ENCODE measurements at regions not wholly inside any gene's neighbourhood (a gene's known extent, or its start where the extent isn't known, plus 50 kb on each side); places are given as distances from the start of the nearest gene placed in this dataset.
"Not testable (repeated sequence)": the region's sequence is repeated elsewhere in the genome, so short reads cannot be mapped to it uniquely, and the experiment has no call there.

- no peak for DNase-seq
These were observed 758.6 kb upstream of the ZWINT start for GRCh38 chr10:57119684-57120083.

DNA sequence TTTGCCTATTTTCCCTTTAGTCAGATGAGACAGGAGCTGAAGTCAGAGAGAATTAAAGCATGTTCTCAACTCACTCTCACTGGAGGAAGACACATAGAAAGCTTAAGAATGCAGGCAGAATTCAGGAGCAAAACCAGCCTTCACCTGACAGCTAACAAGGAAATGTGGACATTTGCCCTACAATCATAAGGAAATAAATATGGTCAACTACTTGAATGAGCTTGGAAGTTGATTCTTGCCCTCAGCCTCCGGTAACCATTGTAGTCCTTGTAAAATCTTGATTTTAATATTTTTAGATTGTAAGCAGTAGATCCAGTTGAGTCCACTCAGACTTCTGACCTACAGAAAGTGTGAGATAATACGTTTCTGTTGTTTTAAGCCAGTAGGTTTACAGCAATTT is 752.5 kb upstream of the ZWINT start:
- no peak for DNase-seq

DNA sequence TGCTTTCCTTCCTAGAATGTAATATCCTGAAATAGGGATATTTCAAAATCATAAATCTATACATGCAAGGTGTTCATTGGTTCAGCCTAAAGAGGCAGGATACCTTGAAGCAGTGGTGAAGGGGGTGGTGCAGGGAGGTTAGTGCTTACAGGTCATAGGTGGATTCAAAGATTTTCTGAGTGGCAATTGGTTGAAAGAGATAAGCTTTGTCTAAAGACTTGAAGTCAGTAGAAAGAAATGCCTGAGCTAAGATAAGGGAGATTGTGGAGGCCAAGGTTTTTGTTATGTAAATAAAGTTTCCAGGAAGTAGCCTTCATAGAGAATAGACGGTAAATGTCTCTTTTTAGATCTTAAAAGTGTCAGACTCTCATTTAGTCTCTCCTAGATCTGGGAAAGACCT is 741.2 kb upstream of the ZWINT start:
- no peak for DNase-seq

GRCh38 chr10:57098146-57098545 is 737.1 kb upstream of the ZWINT start:
- no peak for DNase-seq

GRCh38 chr10:57096044-57096443 is 735.0 kb upstream of the ZWINT start:
- DNase-seq = no peak

DNA sequence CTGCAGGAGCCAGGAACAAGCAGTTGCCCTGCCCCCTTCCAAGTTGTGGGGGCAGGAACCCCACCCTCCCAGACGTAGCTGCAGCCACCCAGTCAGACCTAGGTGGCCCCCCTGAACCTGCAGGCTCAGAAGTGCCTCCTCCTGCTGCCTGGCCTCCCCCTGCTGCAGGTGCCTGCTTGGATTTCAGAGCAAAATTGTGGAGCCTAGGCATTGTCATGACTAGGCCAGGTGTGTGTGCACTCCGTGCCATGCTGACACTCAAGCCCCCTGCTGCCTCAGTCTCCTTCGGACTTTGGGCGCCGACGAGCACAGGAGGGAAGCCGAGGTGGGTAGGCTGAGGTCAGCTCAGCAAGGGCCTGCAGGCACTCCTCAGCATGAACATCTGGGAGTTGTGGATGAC is 733.9 kb upstream of the ZWINT start:
- DNase-seq = no peak

DNA sequence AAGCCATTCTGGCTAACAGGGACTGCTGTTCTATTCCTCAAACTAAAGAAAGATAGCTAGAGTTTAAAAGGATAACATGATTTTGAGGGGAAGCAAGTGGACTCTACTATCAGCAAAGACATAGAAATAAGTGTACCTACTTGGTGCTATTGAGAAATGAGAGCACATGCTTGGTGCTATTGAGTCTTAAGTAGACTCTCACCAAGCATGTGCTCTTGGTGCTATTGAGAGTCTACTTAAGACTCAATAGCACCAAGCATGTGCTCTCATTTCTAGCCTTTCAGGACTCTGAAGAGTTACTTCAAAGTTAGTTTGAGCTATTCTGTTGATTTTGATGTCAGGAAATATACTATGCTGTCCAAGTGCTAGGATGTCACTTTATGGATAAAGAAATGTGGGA is 733.0 kb upstream of the ZWINT start:
- no peak for DNase-seq

DNA sequence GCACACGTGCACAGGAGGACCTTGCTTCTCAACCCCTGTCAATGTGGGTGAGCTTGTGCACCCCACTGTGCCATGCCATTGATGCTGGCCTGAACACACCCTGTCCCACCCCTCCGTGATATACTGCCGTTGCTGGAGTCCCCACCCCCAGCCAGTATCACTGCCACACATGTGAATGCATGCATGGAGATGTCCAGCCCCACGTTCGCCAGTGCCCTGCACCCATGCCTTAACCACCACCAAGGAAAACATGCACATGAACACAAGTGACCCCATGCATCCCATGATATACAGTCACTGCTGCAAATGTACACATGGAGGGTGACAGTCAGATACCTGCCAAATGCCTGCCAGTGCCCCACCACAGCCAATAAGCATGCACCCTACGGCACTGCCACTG is 692.5 kb upstream of the ZWINT start:
- no peak for DNase-seq

- no peak for DNase-seq
These were observed 688.0 kb upstream of the ZWINT start for GRCh38 chr10:57049096-57049495.

- no peak for DNase-seq
These were observed 677.5 kb upstream of the ZWINT start for GRCh38 chr10:57038531-57038930.

DNA sequence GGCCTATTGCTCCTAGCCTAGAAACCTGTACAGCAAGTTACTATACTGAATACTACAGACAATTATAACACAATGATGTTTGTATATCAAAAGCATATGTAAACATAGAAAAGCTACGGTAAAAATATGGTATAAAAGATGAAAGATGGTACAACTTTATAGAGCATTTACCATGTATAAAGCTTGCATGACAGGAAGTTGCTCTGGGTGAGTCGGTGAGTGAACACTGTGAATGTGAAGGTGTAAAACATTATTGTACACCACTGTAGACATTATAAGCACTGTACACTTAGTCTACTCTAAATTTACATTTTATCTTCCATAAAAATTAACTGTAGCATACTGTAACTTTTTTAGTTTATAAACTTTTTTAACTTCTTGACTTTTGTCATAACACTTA is 674.3 kb upstream of the ZWINT start:
- no peak for DNase-seq

GRCh38 chr10:57032301-57032700 is 671.2 kb upstream of the ZWINT start:
- DNase-seq = not testable (repeated sequence)

DNA sequence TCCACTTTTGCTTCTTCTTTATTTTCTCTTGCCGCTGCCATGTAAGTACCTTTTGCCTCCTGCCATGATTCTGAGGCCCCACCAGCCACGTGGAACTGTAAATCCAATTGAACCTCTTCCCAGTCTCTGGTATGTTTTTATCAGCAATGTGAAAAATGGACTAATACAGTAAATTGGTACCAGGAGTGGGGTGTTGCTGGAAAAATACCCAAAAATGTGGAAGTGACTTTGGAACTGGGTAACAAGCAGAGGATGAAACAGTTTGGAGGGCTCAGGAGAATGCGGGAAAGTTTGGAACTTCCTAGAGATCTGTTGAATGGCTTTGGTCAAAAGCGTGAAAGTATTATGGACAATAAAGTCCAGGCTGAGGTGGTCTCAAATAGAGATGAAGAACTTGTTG is 670.3 kb upstream of the ZWINT start:
- no peak for DNase-seq

DNA sequence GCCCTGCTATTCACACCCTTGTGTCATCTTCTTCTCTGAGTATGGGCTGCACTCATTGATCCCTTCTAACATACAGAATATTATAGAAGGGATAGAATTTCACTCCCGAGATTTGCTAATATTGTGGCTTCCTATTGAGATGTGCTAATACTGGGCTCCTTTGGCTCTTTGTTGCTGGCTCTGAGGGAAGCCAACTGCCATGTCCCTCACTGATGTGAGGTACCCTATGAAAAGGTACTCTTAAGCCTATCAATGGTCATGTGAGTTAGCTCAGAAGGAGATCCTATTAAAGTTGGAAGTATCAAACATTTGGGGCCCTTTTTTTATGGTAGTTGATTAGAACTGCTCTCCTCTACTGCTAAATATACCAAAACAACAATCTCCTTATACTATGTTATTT is 665.2 kb upstream of the ZWINT start:
- DNase-seq = no peak

DNA sequence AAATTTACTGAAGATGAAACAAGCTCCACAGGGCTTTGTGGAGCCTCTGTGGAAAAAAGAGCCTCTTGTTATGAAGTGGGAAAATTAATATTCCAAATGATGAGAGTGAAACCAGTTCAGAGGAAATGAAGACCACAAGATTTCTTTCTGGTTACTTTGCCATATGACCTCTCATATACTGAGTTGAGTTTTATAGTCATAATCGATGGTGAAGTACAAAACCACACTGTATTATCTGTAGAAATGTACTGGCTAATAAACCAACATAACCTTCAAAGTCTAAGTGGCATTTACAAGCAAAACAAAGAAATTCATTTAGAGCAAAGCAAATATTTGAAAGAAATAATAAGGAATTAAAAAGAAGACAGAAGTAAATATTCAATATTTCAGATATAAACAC is 662.6 kb upstream of the ZWINT start:
- DNase-seq = no peak

DNA sequence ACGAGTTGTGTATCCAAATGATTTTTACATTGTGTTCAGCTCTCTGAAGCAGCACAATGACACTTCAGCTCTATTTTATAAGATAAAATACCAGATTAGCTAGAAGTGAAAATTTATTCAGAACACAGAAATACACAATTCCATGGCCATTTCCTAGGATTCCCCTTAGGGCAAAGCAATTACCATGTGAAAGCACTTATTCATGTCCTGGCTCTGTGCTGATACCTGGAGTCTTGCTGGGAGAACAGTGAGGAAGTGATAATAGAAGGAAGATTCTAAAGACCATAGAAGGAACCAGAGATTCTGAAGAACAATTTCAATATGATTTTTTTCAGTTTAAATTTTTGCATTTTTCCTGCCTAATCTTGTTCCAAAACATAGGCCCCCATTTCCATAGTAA is 657.4 kb upstream of the ZWINT start:
- DNase-seq = no peak

GRCh38 chr10:57017356-57018037 is 656.4 kb upstream of the ZWINT start:
- DNase-seq = no peak

GRCh38 chr10:57015595-57016318 is 654.7 kb upstream of the ZWINT start:
- DNase-seq = no peak

GRCh38 chr10:57015187-57015586 is 654.1 kb upstream of the ZWINT start:
- DNase-seq = no peak

GRCh38 chr10:57014758-57015157 is 653.7 kb upstream of the ZWINT start:
- DNase-seq = no peak

- DNase-seq = no peak
These were observed 647.1 kb upstream of the ZWINT start for GRCh38 chr10:57008189-57008588.

DNA sequence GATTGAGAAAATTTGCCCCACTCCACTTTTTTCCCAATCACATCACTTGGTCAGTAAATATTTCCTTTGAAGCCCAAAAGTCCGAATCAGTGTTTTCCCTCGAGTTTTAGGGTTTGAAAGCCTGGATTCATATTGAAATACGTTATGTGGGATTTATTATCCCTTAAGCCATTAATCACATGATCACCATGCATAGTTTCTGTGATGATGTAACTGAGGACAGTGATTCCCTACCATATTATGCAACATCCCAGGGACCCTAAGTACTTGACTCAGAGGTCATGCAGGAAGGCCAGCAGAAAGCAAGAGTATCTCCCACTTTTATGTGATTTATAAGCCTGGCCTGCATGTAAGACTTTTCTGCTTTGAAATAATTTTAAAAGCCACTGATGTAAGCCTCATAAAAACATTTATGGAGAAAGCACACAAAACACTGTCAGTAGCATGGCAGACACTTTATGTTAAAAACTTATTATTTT is 630.6 kb upstream of the ZWINT start:
- DNase-seq = no peak

GRCh38 chr10:56975513-56975912 is 614.5 kb upstream of the ZWINT start:
- no peak for DNase-seq

DNA sequence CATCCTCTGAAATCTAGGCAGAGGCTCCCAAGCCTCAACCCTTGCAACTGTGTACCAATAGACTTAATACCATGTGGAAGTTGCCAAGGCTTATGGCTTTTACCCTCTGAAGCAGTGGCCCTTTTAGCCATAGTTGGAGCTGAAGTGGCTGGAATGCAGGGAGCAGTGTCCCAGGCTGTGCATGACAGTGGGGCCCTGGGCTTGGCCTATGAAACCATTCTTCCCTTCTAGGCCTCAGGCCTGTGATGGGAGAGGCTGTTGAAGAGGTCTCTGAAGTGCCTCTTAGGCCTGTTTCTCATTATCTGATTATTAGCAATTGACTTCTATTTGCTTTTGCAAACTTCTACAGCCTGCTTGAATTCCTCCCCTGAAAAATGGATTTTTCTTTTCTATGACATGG is 612.7 kb upstream of the ZWINT start:
- DNase-seq = no peak

DNA sequence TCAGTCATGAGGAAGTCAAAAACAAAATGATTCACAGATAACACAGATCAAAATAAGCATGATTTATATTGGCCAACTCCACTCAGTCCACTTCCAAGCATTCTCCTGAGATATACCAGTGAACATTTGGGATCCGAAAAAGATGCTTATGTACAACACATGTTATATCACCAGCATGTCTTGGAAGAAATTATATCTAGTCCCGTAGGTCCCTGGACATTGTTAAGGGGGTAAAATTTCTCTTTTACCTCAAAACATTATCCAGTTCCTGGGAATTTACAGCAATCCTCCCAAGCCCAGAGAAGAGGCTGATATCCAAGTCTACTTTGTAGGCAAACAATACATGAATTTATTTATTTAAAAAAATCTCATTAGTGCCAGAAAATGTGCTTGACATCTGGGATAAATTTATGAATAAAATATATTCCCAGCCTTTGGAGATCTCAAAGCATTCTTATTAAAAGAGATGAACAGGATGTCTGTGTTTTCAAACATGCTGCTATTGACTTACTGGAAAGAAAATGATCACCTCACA is 582.2 kb upstream of the ZWINT start:
- no peak for DNase-seq
